GM18858 (cell line): ENCODE measurements at regions not wholly inside any gene's neighbourhood (a gene's known extent, or its start where the extent isn't known, plus 50 kb on each side); places are given as distances from the start of the nearest gene placed in this dataset.
"Not testable (repeated sequence)": the region's sequence is repeated elsewhere in the genome, so short reads cannot be mapped to it uniquely, and the experiment has no call there.

Source experiments
- ATAC-seq: cut with Tn5 transposase; IDR thresholded peaks from one replicate; pipeline ENCODE4 v1.9.1; 2021; ENCODE audit not compliant: unreplicated experiment

- no peak for ATAC-seq
Observed at GRCh38 chr5:106399391-106399790, 1271.3 kb downstream of the EFNA5 start.

GRCh38 chr5:106397700-106398099 is 1273.0 kb downstream of the EFNA5 start:
- no peak for ATAC-seq

GRCh38 chr5:106393276-106393675 is 1277.5 kb downstream of the EFNA5 start:
- ATAC-seq, result no peak

- ATAC-seq, result no peak
Observed at GRCh38 chr5:106392766-106393165, 1278.0 kb downstream of the EFNA5 start.

GRCh38 chr5:106387767-106388166 is 1283.0 kb downstream of the EFNA5 start:
- not testable (repeated sequence) for ATAC-seq

GRCh38 chr5:106386287-106386686 is 1284.5 kb downstream of the EFNA5 start:
- ATAC-seq, result no peak

- ATAC-seq, result no peak
Observed at GRCh38 chr5:106380736-106381135, 1290.0 kb downstream of the EFNA5 start.

- no peak for ATAC-seq
Observed at GRCh38 chr5:106376522-106376921, 1294.2 kb downstream of the EFNA5 start.

GRCh38 chr5:106374956-106375355 is 1295.8 kb downstream of the EFNA5 start:
- ATAC-seq, result no peak

GRCh38 chr5:106368021-106368420 is 1302.7 kb downstream of the EFNA5 start:
- no peak for ATAC-seq

- ATAC-seq, result no peak
Observed at GRCh38 chr5:106367281-106367680, 1303.5 kb downstream of the EFNA5 start.

- ATAC-seq, result no peak
Observed at GRCh38 chr5:106363578-106363977, 1307.2 kb downstream of the EFNA5 start.

GRCh38 chr5:106361905-106362304 is 1308.8 kb downstream of the EFNA5 start:
- no peak for ATAC-seq

GRCh38 chr5:106331415-106331814 is 1339.3 kb downstream of the EFNA5 start:
- no peak for ATAC-seq

GRCh38 chr5:106324356-106324755 is 1346.4 kb downstream of the EFNA5 start:
- ATAC-seq, result no peak

GRCh38 chr5:106321242-106321641 is 1349.5 kb downstream of the EFNA5 start:
- no peak for ATAC-seq

GRCh38 chr5:106314221-106314824 is 1356.4 kb downstream of the EFNA5 start:
- no peak for ATAC-seq

- ATAC-seq, result no peak
Observed at GRCh38 chr5:106312360-106312759, 1358.4 kb downstream of the EFNA5 start.

GRCh38 chr5:106311230-106311915 is 1359.4 kb downstream of the EFNA5 start:
- ATAC-seq, result no peak

GRCh38 chr5:106307265-106307664 is 1363.5 kb downstream of the EFNA5 start:
- ATAC-seq, result no peak

GRCh38 chr5:106306313-106307028 is 1364.3 kb downstream of the EFNA5 start:
- no peak for ATAC-seq

- ATAC-seq, result no peak
Observed at GRCh38 chr5:106303911-106304310, 1366.8 kb downstream of the EFNA5 start.
